OCI-LY1 (cell line): ENCODE measurements at regions not wholly inside any gene's neighbourhood (a gene's known extent, or its start where the extent isn't known, plus 50 kb on each side); places are given as distances from the start of the nearest gene placed in this dataset.

Experiments
- H2AFZ ChIP-seq: fragments of 200-600 bp; sonication (generic), shearing (Covaris generic); 2 replicates; pipeline ENCODE4 v1.6.0; 2014; ENCODE audit warnings: antibody characterized with exemption, mild to moderate bottlenecking, low read length
- H3F3A ChIP-seq: fragments of 200-600 bp; sonication (generic), shearing (Covaris generic); 2 replicates; pipeline ENCODE4 v1.6.0; 2014; ENCODE audit warnings: mild to moderate bottlenecking, antibody characterized with exemption, low read length, moderate library complexity; ENCODE audit not compliant: insufficient read depth
- H3K27ac ChIP-seq: fragments of 200-600 bp; sonication (generic); 2 replicates; pipeline ENCODE4 v1.5.1; 2014; ENCODE audit warnings: low read length, mixed run types, mild to moderate bottlenecking, low read depth; ENCODE audit not compliant: poor library complexity, severe bottlenecking
- H3K27me3 ChIP-seq: fragments of 200-600 bp; sonication (generic); 2 replicates; pipeline ENCODE4 v1.6.0; 2014; ENCODE audit warnings: antibody characterized with exemption, mild to moderate bottlenecking, low read length, moderate library complexity; ENCODE audit not compliant: insufficient read depth
- H3K36me3 ChIP-seq: fragments of 200-600 bp; sonication (generic); 2 replicates; pipeline ENCODE4 v1.6.1; 2014; ENCODE audit warnings: mild to moderate bottlenecking, antibody characterized with exemption, low read length, moderate library complexity, mixed read lengths; ENCODE audit not compliant: insufficient read depth
- H3K4me1 ChIP-seq: fragments of 200-600 bp; sonication (generic); 2 replicates; pipeline ENCODE4 v1.5.1; 2014; ENCODE audit warnings: mild to moderate bottlenecking, low read length, moderate library complexity; ENCODE audit not compliant: insufficient read depth, severe bottlenecking
- H3K4me2 ChIP-seq: fragments of 200-600 bp; sonication (generic), shearing (Covaris generic); 2 replicates; pipeline ENCODE4 v1.6.1; 2014; ENCODE audit warnings: low read length
- H3K4me3 ChIP-seq: fragments of 200-600 bp; sonication (generic); 2 replicates; pipeline ENCODE4 v1.5.1; 2014; ENCODE audit warnings: low read length, low read depth, mild to moderate bottlenecking, mixed read lengths; ENCODE audit not compliant: poor library complexity, severe bottlenecking
- H3K79me2 ChIP-seq: fragments of 200-600 bp; shearing (Covaris generic); 2 replicates; pipeline ENCODE4 v1.6.1; 2016; ENCODE audit warnings: mixed run types, low read length, mixed read lengths; ENCODE audit not compliant: insufficient read depth
- H3K9ac ChIP-seq: fragments of 200-600 bp; sonication (generic), shearing (Covaris generic); 2 replicates; pipeline ENCODE4 v1.6.1; 2014; ENCODE audit warnings: mild to moderate bottlenecking, low read length, mixed read lengths
- H3K9me2 ChIP-seq: fragments of 200-600 bp; sonication (generic), shearing (Covaris generic); 2 replicates; pipeline ENCODE4 v1.6.1; 2014; ENCODE audit warnings: low read depth, mild to moderate bottlenecking, low read length, mixed read lengths
- H3K9me3 ChIP-seq: fragments of 200-600 bp; shearing (Covaris generic); 2 replicates; pipeline ENCODE4 v1.6.1; 2014; ENCODE audit warnings: low read length, mixed read lengths
- H4K20me1 ChIP-seq: fragments of 200-600 bp; sonication (generic), shearing (Covaris generic); 2 replicates; pipeline ENCODE4 v1.6.0; 2016; ENCODE audit warnings: mild to moderate bottlenecking, low read length; ENCODE audit not compliant: insufficient read depth
- EZH2 ChIP-seq: fragments of 200-600 bp; sonication (generic), shearing (Covaris generic); IDR thresholded peaks from 2 replicates; pipeline ENCODE4 v1.8.0; 2017; ENCODE audit warnings: borderline replicate concordance, mixed run types, mild to moderate bottlenecking, antibody characterized with exemption, low read length, moderate library complexity, mixed read lengths
- TF ChIP-seq, protein P1 (sequence below): fragments of 200-600 bp; sonication (generic), shearing (Covaris generic); IDR thresholded peaks from 2 replicates; pipeline ENCODE4 v1.5.1; 2017; ENCODE audit warnings: mild to moderate bottlenecking, antibody characterized with exemption, low read length, moderate library complexity, mixed read lengths

DNA sequence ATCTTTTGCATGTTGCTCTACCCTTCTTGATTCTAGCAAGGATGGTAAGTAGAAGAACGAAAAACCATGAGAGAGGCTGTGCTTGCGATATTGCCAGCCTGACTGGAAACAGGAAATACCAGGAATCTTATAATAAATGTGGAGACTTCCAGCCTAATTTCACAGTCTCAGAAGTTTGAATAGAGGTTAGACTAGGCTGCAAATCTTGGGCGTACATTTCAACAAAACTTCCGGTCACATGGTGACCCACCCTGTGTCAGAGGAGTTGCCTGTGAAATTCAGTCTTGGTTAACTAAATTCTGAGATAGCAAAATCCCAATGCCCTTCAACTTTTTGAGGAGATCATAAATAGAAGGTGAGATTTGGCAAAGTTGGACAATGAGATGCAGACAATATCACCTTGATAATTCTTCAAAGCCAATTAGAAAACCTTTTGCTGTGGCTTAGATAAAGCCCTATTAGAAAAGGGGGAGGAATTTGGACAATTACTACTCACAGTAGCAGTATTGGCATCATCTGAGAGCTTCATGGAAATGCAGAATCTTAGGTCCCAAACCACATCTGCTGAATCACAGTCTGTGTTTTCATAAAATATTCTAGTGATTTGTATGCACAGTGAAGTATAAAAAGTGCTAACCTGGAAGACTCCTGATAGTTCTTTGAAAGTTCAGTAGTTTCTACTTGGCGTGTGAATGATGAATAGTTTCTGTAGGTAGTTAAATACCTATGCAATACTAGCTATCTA, 262.0 kb upstream of the JAG1 start:
- H4K20me1 ChIP-seq = no peaks in the 10 kb centered on the region
- no peaks in the 10 kb centered on the region for H3K36me3 ChIP-seq
- no peak overlapping the region for H3K4me2 ChIP-seq
- H3K9me3 ChIP-seq = no peaks in the 10 kb centered on the region
- no peak overlapping the region for H3K9ac ChIP-seq
- no peak for TF ChIP-seq EZH2
- TF ChIP-seq, protein P1, sequence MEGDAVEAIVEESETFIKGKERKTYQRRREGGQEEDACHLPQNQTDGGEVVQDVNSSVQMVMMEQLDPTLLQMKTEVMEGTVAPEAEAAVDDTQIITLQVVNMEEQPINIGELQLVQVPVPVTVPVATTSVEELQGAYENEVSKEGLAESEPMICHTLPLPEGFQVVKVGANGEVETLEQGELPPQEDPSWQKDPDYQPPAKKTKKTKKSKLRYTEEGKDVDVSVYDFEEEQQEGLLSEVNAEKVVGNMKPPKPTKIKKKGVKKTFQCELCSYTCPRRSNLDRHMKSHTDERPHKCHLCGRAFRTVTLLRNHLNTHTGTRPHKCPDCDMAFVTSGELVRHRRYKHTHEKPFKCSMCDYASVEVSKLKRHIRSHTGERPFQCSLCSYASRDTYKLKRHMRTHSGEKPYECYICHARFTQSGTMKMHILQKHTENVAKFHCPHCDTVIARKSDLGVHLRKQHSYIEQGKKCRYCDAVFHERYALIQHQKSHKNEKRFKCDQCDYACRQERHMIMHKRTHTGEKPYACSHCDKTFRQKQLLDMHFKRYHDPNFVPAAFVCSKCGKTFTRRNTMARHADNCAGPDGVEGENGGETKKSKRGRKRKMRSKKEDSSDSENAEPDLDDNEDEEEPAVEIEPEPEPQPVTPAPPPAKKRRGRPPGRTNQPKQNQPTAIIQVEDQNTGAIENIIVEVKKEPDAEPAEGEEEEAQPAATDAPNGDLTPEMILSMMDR = no peak
- H3F3A ChIP-seq = no peaks in the 10 kb centered on the region
- H3K4me1 ChIP-seq = no peaks in the 10 kb centered on the region
- no peaks in the 10 kb centered on the region for H3K9me2 ChIP-seq
- no peaks in the 10 kb centered on the region for H3K79me2 ChIP-seq
- no peaks in the 10 kb centered on the region for H3K27me3 ChIP-seq
- H3K4me3 ChIP-seq = no peak overlapping the region
- H3K27ac ChIP-seq = no peak overlapping the region
- H2AFZ ChIP-seq = no peak overlapping the region

DNA sequence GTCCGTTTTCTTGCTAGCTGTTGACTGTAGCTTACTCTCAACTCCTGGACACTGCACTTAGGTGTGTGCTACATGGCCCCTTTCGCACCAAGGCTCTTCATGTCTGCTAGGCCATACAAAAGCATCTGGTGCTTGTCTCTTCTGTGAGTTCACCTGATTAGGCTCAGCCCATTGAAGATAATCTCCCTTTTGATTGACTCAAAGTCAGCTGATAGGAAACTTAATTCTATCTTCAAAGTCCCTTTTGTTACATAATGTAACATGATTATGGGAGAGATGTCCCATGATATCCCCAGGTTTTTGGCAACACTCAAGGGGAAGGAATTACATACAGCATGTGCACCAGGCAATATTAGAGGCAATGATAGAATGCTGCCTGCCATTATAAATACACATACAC, 263.0 kb upstream of the JAG1 start:
- TF ChIP-seq, protein P1 = no peak
- no peak for TF ChIP-seq EZH2

DNA sequence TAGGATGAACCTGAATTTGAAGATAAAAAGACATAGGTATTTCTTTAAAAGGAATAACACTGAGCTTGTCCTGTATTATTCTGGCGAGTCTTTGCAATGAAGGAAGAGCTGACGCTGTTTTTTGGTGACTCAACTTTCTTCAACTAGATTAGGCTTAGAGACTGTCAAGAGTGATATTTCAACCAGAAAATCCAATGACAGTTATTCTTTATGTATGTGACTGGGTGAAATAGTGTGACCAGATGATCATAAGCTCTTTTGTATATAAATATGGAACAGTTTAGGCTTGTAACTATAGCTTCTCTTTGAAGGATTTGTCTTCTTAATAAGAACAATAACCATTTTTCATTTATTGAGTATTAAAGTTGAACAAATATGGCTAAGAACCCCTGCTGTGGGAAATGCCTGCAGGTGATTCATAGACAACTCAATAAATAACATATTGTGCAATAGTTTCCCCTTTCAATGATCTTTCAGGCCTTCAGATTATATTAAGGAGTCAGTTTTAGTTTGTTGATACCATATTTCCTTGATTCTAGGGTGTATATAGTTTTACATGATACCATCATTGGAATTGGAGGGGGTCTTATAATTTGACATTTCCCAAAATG, 265.6 kb upstream of the JAG1 start:
- Histone ChIP-seq H3K9ac (no peak overlapping the region), H3K9me3 (no peaks in the 10 kb centered on the region), H3K9me2 (no peaks in the 10 kb centered on the region), H3K4me3 (no peak overlapping the region), H3K4me2 (no peak overlapping the region), H3K4me1 (no peaks in the 10 kb centered on the region), H3K27me3 (no peaks in the 10 kb centered on the region), H3F3A (no peaks in the 10 kb centered on the region), H3K27ac (no peak overlapping the region), H3K79me2 (no peaks in the 10 kb centered on the region), H3K36me3 (no peaks in the 10 kb centered on the region), H4K20me1 (no peaks in the 10 kb centered on the region), H2AFZ (no peak overlapping the region)
- no peak for TF ChIP-seq EZH2
- TF ChIP-seq, protein P1 = no peak

More for the DNA sequence above, 263.0 kb upstream of the JAG1 start:
- Histone ChIP-seq H3K9me2 (no peaks in the 10 kb centered on the region), H3K27me3 (no peaks in the 10 kb centered on the region), H3K79me2 (no peaks in the 10 kb centered on the region), H3K9me3 (no peaks in the 10 kb centered on the region), H4K20me1 (no peaks in the 10 kb centered on the region), H3K4me3 (no peak overlapping the region), H3K36me3 (no peaks in the 10 kb centered on the region), H3K4me1 (no peaks in the 10 kb centered on the region), H2AFZ (no peak overlapping the region), H3K27ac (no peak overlapping the region), H3F3A (no peaks in the 10 kb centered on the region), H3K4me2 (no peak overlapping the region), H3K9ac (no peak overlapping the region)
